ENCODE measurements at regions not wholly inside any gene's neighbourhood (a gene's known extent, or its start where the extent isn't known, plus 50 kb on each side); places are given as distances from the start of the nearest gene placed in this dataset.

DNA sequence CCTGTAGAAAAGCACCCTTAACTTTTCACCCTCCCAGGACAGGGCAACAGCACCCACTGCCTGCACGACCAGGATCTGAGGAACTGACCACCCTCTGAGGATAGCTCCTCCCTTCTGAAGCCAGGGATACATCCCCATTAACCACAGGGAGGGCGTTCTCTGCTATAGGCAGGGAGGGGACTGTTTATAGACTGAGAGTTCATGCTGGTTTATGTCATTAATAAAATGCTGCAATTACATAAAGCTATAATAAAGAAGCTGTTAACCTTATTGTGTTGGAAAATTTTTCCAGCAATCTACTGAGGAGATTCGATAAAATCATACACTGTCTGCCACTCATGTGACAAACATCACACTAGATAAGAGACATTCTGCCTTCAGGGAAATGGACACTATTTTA is 232.4 kb upstream of the SFSWAP start:
- TF ChIP-seq GATA2 (IDR thresholded peaks at IDR 0.05; ENCODE audit: low read depth, low read length) (no peak), GATA3 (IDR thresholded peaks at IDR 0.05; ENCODE audit: low read depth, low read length) (no peak)
